ENCODE measurements at regions not wholly inside any gene's neighbourhood (a gene's known extent, or its start where the extent isn't known, plus 50 kb on each side); places are given as distances from the start of the nearest gene placed in this dataset.
"Not testable (repeated sequence)": the region's sequence is repeated elsewhere in the genome, so short reads cannot be mapped to it uniquely, and the experiment has no call there.

DNA sequence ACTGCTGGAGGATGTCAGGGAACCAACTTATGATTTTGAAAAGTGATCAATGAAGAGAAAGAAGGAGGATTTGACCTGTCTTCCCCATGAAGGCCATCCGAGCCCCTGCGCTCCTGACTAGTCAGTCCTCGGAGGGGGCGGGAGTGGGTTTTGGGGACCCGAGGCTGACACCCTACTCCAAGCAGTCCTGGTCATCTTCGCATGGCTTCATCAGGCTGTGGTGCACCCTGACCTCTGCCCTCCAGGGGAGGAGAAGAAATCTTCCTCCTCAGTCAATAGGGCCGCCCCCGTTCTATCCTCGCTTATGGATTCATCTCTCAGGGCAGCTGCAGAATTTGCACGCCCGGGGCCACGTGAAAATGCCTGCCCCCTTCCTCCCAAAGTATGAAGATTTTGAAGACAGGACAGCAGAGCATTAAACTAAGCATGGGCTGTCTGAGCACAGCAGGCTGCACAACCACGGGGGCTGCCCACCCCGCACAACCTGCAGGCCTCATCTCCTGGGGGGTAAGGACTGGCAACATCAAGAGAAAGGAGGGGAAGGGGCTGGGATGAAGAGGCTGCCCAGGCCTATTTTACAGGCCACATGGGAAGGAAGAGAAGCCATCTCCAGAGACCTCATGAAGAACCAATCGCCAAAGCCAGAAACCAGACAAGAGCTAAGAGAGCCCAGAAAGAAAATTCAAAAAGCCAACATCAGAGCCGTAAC, 138.1 kb upstream of the PHACTR3 start:
- no peak for DNase-seq

DNA sequence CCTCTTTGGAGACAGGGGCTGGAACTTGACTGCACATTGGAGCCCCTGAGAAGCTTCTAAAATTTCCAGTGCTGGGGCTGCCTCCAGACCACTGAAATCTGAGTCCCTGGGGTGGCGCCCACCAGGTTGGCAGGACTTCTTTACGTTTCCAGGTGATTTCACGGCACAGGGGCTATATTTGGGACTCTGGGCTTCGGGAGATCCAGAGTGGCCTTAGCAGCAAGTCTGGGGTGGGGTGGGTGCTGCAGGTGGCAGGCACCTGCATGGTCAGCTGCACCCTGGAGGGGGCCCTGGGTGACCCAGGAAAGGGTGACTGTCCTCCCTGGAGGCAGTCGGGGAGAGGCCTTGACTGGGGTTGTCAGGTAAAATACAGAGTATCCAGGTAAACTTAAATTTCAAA, 135.5 kb upstream of the PHACTR3 start:
- DNase-seq = no peak

GRCh38 chr20:59469267-59470252, 134.8 kb upstream of the PHACTR3 start:
- DNase-seq = no peak

DNA sequence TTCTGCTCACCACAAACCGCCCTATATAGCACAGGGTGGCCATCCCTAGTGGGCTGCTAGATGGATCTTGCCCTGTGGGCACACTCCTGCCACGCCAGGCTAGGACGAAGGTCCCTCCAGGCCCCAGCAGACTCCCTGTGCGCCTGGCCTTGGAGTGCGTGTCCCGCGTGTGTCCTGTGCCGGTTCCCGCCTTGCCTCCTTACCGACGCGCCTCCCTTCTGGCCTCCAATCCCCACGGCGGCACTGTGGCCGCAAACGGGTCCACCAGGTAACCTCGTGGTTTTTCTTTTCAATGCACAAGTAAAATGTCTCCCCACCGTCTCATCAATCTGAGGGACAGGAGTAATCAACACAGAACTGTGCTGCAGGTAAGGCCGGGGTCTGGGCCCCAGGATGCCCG, 133.8 kb upstream of the PHACTR3 start:
- DNase-seq = no peak

DNA sequence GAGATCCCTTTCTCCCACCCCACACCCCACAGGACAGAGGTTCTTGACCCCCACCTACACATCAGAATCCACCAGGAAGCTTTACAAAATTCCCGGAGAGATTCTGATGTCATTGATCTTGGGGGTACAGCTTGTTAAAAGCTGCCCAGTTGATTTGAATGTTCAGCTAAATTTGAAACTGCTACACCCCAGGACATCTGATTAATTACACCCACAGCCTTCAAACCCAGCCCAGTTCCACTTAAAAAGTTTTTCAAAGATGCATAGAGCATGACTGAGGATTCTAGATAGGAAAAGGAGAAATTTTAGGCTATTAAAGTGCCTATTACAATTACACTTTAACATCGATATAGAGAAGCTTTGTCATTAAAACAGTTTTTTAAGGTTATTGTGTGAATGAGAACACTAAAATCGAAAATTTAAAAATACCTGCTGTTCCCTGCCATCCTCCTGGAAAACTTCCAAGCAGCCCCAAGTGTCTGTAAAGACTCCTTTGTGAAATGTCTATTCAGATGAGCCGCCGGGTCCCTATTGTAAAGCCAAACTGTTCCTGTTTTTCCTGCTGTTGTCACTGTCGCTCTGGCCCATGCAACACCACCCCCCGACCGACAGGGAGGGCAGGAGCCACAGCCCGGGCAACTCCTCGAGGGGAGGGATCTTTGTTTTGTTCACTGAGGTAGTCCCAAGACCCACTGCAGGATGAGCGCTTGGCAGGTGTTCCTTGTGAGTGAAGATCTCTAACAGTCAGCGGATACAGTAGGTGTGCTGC, 132.5 kb upstream of the PHACTR3 start:
- no peak for DNase-seq

- DNase-seq = no peak
Measured at GRCh38 chr20:59473742-59474141, 130.6 kb upstream of the PHACTR3 start.

DNA sequence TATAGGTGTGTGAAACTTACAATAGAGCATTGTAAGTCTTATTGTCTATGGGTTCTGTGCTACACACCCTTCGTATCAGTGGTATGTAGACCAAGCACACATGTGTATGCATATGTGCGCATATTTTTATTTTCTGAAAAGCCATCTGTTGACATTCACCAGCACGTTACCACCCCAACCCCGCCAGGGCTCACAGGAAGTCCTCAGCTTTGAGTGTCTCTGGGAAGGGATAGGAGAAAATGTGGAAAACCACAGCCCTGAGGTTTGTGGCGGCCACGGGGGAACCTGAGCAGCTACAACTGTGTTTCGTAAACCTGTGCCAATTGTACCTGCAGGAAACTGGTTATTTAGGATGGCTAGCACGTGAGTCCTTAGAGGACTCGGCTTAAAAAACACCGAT, 123.3 kb upstream of the PHACTR3 start:
- no peak for DNase-seq

DNA sequence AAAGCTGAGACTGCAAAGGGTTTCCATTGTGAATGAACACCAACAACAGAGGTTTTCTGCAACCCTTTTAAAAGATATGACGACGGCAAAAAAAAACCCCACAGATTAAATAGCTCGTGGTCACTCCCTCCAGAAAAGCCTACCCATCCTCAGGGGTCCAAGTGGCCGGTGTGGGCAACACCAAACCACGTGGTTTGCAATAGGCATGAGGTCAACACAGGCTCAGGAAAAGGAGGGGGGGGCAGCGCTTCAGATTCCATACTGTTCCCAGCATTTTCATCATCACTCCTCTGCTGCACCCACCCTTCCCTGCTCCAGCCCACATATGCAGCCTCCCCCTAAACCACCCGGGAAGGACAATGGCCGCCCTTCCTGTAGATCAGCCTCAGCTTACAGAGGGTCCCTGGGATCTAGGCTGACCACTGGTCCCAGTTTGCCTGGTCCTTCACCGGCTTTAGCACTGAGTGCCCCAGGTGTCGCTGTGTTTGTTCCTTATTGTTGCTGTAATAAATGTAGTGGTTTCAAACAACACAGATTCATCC, 122.8 kb upstream of the PHACTR3 start:
- no peak for DNase-seq

GRCh38 chr20:59482351-59483187, 121.8 kb upstream of the PHACTR3 start:
- DNase-seq = no peak

DNA sequence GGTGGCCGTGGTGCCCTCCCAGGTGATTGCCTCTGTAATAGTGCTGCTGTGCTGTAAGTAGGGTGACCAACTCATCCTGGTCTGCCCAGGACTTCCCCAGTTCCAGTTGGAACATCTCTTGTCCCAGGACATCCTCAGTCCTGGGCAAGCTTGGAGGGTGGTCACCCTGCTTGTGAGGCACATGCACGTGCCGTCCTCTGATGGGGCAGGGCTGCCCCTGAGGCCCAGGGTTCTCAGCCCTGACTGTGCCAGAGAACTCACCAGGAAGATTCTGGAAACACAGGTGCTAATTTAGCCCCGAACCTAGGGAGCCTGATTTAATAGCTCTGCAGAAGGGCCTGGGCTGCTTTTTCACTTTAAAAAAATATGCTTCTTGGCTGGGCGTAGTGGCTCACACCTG, 120.9 kb upstream of the PHACTR3 start:
- DNase-seq = no peak

DNA sequence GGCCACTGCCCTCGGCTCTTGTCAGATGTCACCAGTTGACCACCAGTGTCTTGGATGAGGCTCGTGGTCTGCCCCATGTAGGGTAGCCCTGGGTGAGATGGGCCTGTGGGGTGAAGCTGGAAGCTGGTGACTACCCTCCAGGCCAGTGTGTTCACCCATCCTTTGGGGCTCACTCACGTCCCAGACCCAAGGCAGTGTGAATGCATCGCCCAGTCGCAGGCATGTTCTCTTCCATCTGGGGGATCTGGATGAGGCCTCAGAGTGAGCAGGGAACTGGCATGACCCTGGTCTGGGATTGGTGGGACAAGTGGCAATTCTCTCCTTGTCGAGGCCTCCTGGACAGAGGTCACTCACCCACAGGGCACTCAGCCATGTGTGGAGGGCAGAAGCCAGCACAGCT, 120.1 kb upstream of the PHACTR3 start:
- no peak for DNase-seq

GRCh38 chr20:59485576-59486454, 118.5 kb upstream of the PHACTR3 start:
- no peak for DNase-seq

DNA sequence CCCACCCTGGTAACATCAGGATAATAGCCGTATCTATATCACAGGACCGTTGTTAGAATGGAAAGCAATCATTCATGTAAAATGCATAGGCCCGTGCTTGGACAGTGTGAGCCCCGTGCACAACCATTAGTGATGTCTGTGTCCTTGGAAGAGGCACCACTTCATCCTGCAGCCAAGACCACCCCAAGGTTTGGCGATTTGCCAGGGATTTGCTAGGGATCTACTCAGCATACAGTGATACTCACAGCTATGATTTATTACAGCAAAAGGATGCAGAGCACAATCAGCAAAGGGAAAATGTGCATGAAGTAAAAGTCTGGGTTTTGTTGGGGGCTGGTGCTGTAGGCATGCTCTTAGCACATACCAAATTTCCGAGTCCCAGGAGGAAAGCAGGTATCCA, 115.9 kb upstream of the PHACTR3 start:
- not testable (repeated sequence) for DNase-seq

DNA sequence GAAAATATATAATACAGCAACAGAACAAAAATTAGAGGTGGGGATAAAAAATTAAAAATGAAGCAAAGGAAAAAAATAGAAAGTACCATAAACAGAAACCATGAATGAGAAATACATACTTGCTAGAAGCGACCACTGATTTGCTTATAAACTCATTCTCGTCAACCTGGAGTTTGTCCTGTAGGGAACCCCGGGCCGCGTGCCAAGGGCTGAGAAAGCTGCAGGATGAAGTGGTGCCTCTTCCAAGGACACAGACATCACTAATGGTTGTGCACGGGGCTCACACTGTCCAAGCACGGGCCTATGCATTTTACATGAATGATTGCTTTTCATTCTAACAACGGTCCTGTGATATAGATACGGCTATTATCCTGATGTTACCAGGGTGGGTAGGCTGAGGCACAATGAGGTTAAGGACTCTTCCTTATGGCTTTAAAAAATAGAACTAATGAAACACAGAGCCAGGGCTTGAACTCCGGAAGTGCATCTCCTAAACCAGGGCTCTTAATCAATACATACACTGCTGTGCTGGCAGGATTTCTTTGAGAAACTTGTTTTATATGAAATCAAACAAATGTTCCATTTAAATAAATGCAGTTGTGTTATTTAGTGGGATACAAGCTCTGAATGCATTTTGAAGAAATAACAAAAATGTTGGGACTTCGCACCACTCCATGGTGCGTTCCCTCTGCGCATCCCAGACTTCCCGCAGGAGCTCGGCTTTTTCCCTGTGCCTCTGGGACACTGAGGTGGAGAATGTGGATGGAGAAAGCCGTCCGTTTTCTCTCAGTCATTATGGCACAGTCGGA, 113.9 kb upstream of the PHACTR3 start:
- DNase-seq = not testable (repeated sequence)

- DNase-seq = no peak
Measured at GRCh38 chr20:59491884-59492283, 112.5 kb upstream of the PHACTR3 start.

GRCh38 chr20:59493926-59494325, 110.4 kb upstream of the PHACTR3 start:
- no peak for DNase-seq

DNA sequence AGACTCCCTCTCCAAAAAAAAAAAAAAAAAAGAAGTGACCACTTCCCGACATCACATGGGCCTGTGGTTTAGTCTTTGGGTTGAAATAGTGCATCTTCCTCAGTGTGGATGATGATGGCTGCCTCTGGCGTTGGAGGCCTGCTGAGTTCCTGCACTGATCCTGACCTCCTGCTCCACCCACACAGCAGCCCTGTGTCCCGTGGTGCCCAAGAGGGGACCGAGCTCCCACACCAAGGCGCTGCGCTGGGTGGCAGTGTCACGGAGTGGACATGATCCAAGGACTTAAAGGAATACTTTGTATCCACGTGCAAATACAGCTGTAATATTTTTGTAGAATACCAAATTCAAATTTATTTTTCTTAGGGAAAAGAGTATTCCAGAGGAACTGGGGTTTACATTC, 109.2 kb upstream of the PHACTR3 start:
- DNase-seq = no peak

GRCh38 chr20:59495894-59496510, 108.3 kb upstream of the PHACTR3 start:
- peak; percentile 79 for DNase-seq

GRCh38 chr20:59498291-59498690, 106.0 kb upstream of the PHACTR3 start:
- no peak for DNase-seq

- no peak for DNase-seq
Measured at GRCh38 chr20:59499863-59500262, 104.5 kb upstream of the PHACTR3 start.

All from stimulated activated CD8-positive, alpha-beta memory T cell treated with anti-CD3 and anti-CD28 coated beads, Interleukin-4, amount 100 ng/mL, for 48 hours (primary cell).